Ascending aorta (tissue), 2 donors: ENCODE measurements at regions not wholly inside any gene's neighbourhood (a gene's known extent, or its start where the extent isn't known, plus 50 kb on each side); places are given as distances from the start of the nearest gene placed in this dataset.

Source experiments
- DNase-seq, 2 donors: peaks; one replicate each; pipeline ENCODE4 v3.0.0-alpha.2; 2019; ENCODE audit warnings: low spot score in 2 of 2
- H3K27ac ChIP-seq, 2 donors: fragments of 200-600 bp; sonication (generic); one replicate each; pipeline ENCODE4 v1.5.1; 2016 to 2017; ENCODE audit warnings: mild to moderate bottlenecking in 1 of 2
- H3K27me3 ChIP-seq: fragments of 200-600 bp; sonication (generic); one replicate; pipeline ENCODE4 v1.5.1; 2017
- H3K36me3 ChIP-seq, 2 donors: fragments of 200-600 bp; sonication (generic); one replicate each; pipeline ENCODE4 v1.5.1; 2016
- H3K4me1 ChIP-seq, 2 donors: fragments of 200-600 bp; sonication (generic); one replicate each; pipeline ENCODE4 v1.5.1; 2016 to 2017; ENCODE audit warnings: mild to moderate bottlenecking in 1 of 2
- H3K4me3 ChIP-seq, 2 donors: fragments of 200-600 bp; sonication (generic); one replicate each; pipeline ENCODE4 v1.5.1; 2016 to 2017; ENCODE audit warnings: mild to moderate bottlenecking in 1 of 2
- H3K9me3 ChIP-seq, 2 donors: fragments of 200-600 bp; sonication (generic); one replicate each; pipeline ENCODE4 v1.5.1; 2016
- intact Hi-C: fragments of 100-400 bp; cut with DNase I; formaldehyde crosslinking; loops from one replicate; pipeline ENCODE4 v1.15.1; 2023
- TF ChIP-seq, protein P1 (sequence below), 3 experiments: fragments of 200-600 bp in 2 of 3; fragments of 450-650 bp in 1 of 3; sonication (generic) in 2 of 3; IDR thresholded peaks; one replicate each; pipeline ENCODE4 v1.5.1; 2016 to 2019; ENCODE audit warnings: antibody characterized with exemption in 3 of 3, mild to moderate bottlenecking in 1 of 3, moderate library complexity in 1 of 3

DNA sequence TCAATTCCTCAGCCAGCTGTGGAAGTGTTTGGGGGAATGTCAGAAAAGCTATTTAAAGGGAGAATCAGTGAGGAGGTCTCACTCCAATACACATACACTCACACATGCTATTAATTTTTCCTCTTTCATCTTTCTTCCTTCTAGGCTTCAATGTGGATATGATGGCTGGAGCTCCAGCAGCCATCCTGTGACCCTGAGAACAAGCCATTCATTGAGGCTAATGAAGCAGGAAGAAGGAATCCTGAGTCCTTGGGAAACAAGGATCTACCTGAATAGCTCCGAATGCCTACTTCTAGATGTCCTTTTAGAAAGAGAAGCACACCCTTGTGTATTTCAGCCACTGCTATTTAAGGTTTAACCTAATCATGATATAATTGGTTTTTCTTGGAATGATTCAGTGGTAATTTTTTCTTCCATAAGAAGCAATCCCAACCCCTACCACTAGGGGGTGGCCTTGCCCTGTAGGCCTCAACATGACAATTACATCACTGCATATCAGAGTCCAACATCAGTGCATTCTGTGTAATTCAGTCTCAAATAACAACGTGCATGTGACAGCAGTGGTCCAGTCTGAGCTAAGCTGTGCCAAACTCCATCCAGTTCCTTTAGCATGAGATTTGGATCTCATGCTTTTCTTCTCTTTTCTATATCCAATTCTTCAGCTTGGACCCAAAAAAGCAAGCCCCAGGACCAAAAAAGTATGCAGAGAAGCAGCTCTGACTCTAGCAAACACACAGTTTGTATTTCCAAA lies 85.3 kb upstream of the ANKRD1 start:
- no peaks in the 10 kb centered on the region for H3K36me3 ChIP-seq
- intact Hi-C loops, result loop anchor here (1.0 to 5.0 kb wide), 3 partner anchors 71 to 245 kb away; no protein-coding TSS in a partner anchor
- peak in 1 of 2 donors; percentile 85 for DNase-seq
- H3K4me3 ChIP-seq, result no peak overlapping the region
- H3K4me1 ChIP-seq, result peaks cover 0 to 5% of the 10 kb centered on the region in 2 donors
- no peaks in the 10 kb centered on the region for H3K27me3 ChIP-seq
- TF ChIP-seq, protein P1, sequence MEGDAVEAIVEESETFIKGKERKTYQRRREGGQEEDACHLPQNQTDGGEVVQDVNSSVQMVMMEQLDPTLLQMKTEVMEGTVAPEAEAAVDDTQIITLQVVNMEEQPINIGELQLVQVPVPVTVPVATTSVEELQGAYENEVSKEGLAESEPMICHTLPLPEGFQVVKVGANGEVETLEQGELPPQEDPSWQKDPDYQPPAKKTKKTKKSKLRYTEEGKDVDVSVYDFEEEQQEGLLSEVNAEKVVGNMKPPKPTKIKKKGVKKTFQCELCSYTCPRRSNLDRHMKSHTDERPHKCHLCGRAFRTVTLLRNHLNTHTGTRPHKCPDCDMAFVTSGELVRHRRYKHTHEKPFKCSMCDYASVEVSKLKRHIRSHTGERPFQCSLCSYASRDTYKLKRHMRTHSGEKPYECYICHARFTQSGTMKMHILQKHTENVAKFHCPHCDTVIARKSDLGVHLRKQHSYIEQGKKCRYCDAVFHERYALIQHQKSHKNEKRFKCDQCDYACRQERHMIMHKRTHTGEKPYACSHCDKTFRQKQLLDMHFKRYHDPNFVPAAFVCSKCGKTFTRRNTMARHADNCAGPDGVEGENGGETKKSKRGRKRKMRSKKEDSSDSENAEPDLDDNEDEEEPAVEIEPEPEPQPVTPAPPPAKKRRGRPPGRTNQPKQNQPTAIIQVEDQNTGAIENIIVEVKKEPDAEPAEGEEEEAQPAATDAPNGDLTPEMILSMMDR (IDR thresholded peaks at IDR 0.05), result peak; percentile 87 to 88 (median 88)
- peak overlapping the region; percentile 48 to 70 for H3K27ac ChIP-seq
- H3K9me3 ChIP-seq, result no peaks in the 10 kb centered on the region

DNA sequence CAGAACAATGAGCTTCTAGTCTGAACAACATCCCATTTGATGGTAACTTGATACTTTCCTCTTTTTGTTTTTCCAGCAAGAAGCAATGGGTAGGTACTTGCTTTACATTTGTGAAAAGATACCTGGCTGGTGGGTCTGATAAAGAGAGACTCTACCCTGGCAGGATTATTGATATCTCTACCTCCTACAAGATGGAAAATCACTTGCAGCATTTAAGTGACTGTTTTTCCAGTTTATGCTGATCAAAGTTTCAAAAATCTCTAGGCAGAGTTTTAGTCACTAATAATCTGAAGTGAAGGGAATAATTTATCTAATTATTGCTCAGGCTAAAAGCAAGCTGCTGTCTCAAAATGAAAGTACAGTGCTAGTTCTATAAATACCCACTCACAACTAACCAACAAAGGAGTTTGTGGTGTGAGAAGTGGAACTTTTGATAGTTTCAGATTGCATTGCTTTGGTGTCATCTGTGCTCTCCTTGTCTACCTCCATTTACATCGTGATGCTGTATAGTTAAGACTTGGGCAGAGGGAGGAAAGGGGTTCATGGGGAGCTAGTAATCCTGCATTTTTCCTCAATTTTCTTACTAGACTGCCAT lies 86.0 kb upstream of the ANKRD1 start:
- intact Hi-C loops, result loop anchor here (1.0 to 5.0 kb wide), 3 partner anchors 70 to 244 kb away; no protein-coding TSS in a partner anchor
- no peaks in the 10 kb centered on the region for H3K27me3 ChIP-seq
- no peak for DNase-seq
- TF ChIP-seq, protein P1 (IDR thresholded peaks at IDR 0.05), result no peak
- H3K36me3 ChIP-seq, result no peaks in the 10 kb centered on the region
- no peak overlapping the region for H3K4me3 ChIP-seq
- no peaks in the 10 kb centered on the region for H3K9me3 ChIP-seq
- H3K27ac ChIP-seq, result peak overlapping the region; percentile 15 to 70
- peaks cover 0 to 5% of the 10 kb centered on the region in 2 donors for H3K4me1 ChIP-seq

DNA sequence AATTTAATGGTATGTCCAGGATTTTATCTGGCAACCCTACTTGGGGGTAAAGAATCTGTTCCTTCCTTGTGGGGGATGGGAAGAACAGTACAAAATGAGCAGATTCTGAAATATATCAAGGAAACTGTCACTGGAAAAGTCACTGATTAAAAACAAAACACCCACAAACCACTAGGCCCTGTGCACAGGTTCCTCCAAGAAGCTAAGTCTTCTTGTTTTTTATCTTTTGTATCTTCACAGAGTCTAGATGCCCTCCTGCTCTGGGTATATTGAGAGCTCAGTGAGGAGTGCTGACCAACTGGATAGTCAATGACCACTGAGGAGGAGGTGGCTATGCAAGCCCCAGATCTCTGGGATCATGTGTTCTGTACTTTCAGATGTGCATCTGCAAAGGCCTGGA lies 86.8 kb upstream of the ANKRD1 start:
- no peak overlapping the region for H3K27ac ChIP-seq
- H3K36me3 ChIP-seq, result no peaks in the 10 kb centered on the region
- intact Hi-C loops, result loop anchor here (5.0 kb wide), 2 partner anchors 70 to 155 kb away; no protein-coding TSS in a partner anchor
- no peaks in the 10 kb centered on the region for H3K27me3 ChIP-seq
- H3K9me3 ChIP-seq, result no peaks in the 10 kb centered on the region
- no peak overlapping the region for H3K4me3 ChIP-seq
- no peak for DNase-seq
- H3K4me1 ChIP-seq, result peaks cover 0 to 5% of the 10 kb centered on the region in 2 donors
- TF ChIP-seq, protein P1 (IDR thresholded peaks at IDR 0.05), result no peak

DNA sequence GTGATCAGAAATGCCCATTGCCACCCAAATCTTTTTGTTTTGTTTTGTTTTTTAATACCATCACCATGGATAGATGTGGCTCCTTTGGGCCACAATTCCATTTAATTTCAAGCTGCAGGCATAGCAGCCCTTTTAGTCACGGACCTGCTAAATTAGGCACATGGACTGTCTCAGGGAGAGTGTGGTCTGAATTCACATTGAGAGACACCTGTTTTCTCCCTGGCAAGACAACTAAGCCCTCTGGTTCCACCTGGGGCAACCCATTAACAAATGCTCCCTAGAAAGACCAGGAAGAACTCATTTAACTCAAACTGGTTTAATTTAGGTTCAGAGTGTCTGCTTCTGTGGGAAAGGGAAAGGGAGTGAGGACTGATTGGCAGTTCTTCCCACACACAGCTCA lies 88.2 kb upstream of the ANKRD1 start:
- TF ChIP-seq, protein P1 (IDR thresholded peaks at IDR 0.05), result no peak
- intact Hi-C loops, result loop anchor here (5.0 kb wide), 2 partner anchors 68 to 153 kb away; no protein-coding TSS in a partner anchor
- no peak overlapping the region for H3K4me3 ChIP-seq
- no peak for DNase-seq
- H3K36me3 ChIP-seq, result no peaks in the 10 kb centered on the region
- H3K4me1 ChIP-seq, result peaks cover 0 to 5% of the 10 kb centered on the region in 2 donors
- no peaks in the 10 kb centered on the region for H3K9me3 ChIP-seq
- H3K27ac ChIP-seq, result no peak overlapping the region
- H3K27me3 ChIP-seq, result no peaks in the 10 kb centered on the region

DNA sequence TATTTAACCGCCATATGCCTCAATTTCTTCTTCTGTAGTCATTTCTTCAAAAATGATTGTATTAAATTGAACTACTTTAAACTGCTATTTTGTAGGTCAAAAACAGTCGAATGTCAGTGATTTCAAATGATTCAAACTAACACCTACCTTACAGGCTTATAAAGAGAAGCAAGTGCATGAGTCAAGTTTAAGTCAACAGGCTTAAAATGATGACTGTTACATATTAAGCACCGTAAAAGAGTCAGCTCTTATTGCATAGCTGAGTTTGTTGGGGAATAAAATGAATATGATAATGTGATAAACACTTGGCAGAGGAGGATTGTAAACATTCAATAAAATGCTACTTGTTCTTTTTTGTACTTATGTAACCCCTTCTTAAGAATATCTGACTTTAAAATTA lies 90.1 kb upstream of the ANKRD1 start:
- peaks cover 0 to 5% of the 10 kb centered on the region in 2 donors for H3K4me1 ChIP-seq
- H3K4me3 ChIP-seq, result no peak overlapping the region
- no peak for DNase-seq
- intact Hi-C loops, result no loop called here
- no peaks in the 10 kb centered on the region for H3K36me3 ChIP-seq
- H3K27me3 ChIP-seq, result no peaks in the 10 kb centered on the region
- TF ChIP-seq, protein P1 (IDR thresholded peaks at IDR 0.05), result no peak
- H3K27ac ChIP-seq, result no peak overlapping the region
- H3K9me3 ChIP-seq, result no peaks in the 10 kb centered on the region
